ENCODE measurements at regions not wholly inside any gene's neighbourhood (a gene's known extent, or its start where the extent isn't known, plus 50 kb on each side); places are given as distances from the start of the nearest gene placed in this dataset.

- H3K4me1 Mint-ChIP-seq: peaks cover 22 to 30% of the 10 kb centered on the region in 2 experiments
- H4K20me1 ChIP-seq (ENCODE audit: control insufficient read depth, insufficient read depth, insufficient read length): no peaks in the 10 kb centered on the region
- no peak overlapping the region for H2BK20ac ChIP-seq (ENCODE audit: low read depth, low read length, poor library complexity, severe bottlenecking)
- no peak overlapping the region for H4K8ac ChIP-seq (replicated peaks; ENCODE audit: insufficient read length, low read depth, low read length)
- no peak overlapping the region for H3T11ph ChIP-seq (ENCODE audit: low read length)
- no peak overlapping the region for H2BK12ac ChIP-seq (ENCODE audit: insufficient read length, low read depth, low read length)
- no peak overlapping the region for H3K4ac ChIP-seq (ENCODE audit: low read depth, low read length)
- no peak for DNase-seq
- H4K5ac ChIP-seq (ENCODE audit: insufficient read length, low read depth, low read length): no peak overlapping the region
- no peaks in the 10 kb centered on the region for H3K9me3 ChIP-seq (ENCODE audit: control insufficient read depth, low read depth, low read length)
- H2AK5ac ChIP-seq (ENCODE audit: insufficient read length, low read length): no peak overlapping the region
- no peak overlapping the region for H2BK5ac ChIP-seq (ENCODE audit: insufficient read length, low read length)
- no peaks in the 10 kb centered on the region for H3K4me1 ChIP-seq (ENCODE audit: insufficient read depth, low read length)
- no CpG with 5 or more reads among the region's 4 CpGs for WGBS (ENCODE audit: extremely low coverage, insufficient read length, low lambda C conversion rate)
- peaks cover 0 to 10% (median 6%) of the 10 kb centered on the region in 3 experiments; a peak in 5 of 7 replicates for H3K36me3 Mint-ChIP-seq (ENCODE audit: insufficient read depth in 1 of 3, low read depth in 3 of 3)
- no peak overlapping the region for H2AFZ ChIP-seq (ENCODE audit: low read length)
- no peaks in the 10 kb centered on the region for H3K79me2 ChIP-seq (ENCODE audit: insufficient read depth, low read length)
- H3K23me2 ChIP-seq (ENCODE audit: insufficient read length, low read depth, low read length, poor library complexity, severe bottlenecking): no peaks in the 10 kb centered on the region
- H3K27ac Mint-ChIP-seq: no peak overlapping the region
- no peak overlapping the region for H2BK120ac ChIP-seq (ENCODE audit: low read depth, low read length, poor library complexity, severe bottlenecking)
- no peak overlapping the region for H3K23ac ChIP-seq (ENCODE audit: insufficient read length, low read depth, low read length)
- TF ChIP-seq CTCF (conservative IDR thresholded peaks at IDR 0.05): no peak
- no peak overlapping the region for H3K18ac ChIP-seq (ENCODE audit: insufficient read length, low read depth, low read length)
- no peak overlapping the region for H2BK15ac ChIP-seq (ENCODE audit: low read depth, low read length)
- H3K9ac ChIP-seq (ENCODE audit: extremely low read depth, insufficient read length, low read length): no peak overlapping the region
- no peak overlapping the region for H3K14ac ChIP-seq (ENCODE audit: insufficient read depth, low read length)
- H4K91ac ChIP-seq (ENCODE audit: insufficient read length, low read depth, low read length): no peak overlapping the region
- peaks cover 10 to 16% of the 10 kb centered on the region in 2 experiments for H3K9me3 Mint-ChIP-seq
- no peak overlapping the region for H3K4me3 Mint-ChIP-seq
- no peak overlapping the region for H3K56ac ChIP-seq (ENCODE audit: insufficient read length, low read depth, low read length)
- no peak overlapping the region for H3K27ac ChIP-seq (ENCODE audit: insufficient read length, low read depth, low read length)
- H3K4me2 ChIP-seq (ENCODE audit: insufficient read depth, insufficient read length, low read length): no peak overlapping the region
- no peaks in the 10 kb centered on the region for H3K79me1 ChIP-seq (ENCODE audit: insufficient read depth, low read depth, low read length, poor library complexity, severe bottlenecking)
- H3K27me3 Mint-ChIP-seq (ENCODE audit: low read depth): peaks cover 11% of the 10 kb centered on the region
- H3K27me3 ChIP-seq (ENCODE audit: insufficient read depth, low read length): no peaks in the 10 kb centered on the region
Observed at GRCh38 chr10:131642966-131643365, 257.8 kb upstream of the PPP2R2D start.
